ENCODE measurements at regions not wholly inside any gene's neighbourhood (a gene's known extent, or its start where the extent isn't known, plus 50 kb on each side); places are given as distances from the start of the nearest gene placed in this dataset.

DNA sequence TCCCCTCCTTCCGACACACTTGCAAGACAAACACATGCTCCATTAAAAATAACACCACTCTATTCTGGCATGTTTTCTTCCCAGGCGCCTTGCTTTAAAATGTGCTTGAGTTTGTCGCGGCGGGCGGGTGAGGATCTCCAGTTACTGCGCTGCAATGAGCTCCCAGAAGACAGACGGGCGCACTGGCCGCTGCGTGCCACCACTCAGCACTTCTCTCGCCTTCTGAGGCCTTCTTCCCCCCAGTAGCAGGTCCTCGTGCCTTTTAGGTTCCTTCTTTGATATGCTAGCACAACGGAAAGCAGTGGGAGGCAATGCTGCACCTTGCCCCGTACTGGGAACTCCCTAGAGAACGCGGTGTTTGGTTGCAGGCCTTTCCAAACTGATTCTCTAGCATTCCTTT, 279.5 kb upstream of the NR5A2 start:
- Mint-ChIP-seq H3K4me3 (no peak overlapping the region), H3K9me3 (no peaks in the 10 kb centered on the region), H3K4me1 (ENCODE audit: low read depth) (no peaks in the 10 kb centered on the region), H3K27ac (no peak overlapping the region), H3K27me3 (ENCODE audit: low read depth) (no peaks in the 10 kb centered on the region), H3K36me3 (ENCODE audit: low read depth) (no peaks in the 10 kb centered on the region)

DNA sequence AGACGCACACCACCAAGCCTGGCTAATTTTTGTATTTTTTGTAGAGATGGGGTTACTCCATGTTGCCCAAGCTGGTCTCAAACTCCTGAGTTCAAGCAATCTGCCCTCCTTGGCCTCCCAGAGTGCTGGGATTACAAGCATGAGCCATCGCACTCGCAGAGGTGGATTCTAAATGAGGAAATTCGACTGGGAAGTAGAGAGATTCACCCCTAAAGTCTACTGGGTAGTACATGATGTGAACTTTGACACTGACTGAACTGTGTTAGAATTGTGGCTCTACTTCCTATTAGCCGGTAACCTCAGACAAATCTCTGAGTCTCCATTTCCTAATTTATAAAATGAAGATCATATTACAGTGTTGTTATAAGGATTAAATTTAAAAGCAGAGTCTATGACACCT, 276.0 kb upstream of the NR5A2 start:
- H3K27me3 Mint-ChIP-seq (ENCODE audit: low read depth): peaks cover 5% of the 10 kb centered on the region
- H3K4me3 Mint-ChIP-seq: no peak overlapping the region
- no peaks in the 10 kb centered on the region for H3K4me1 Mint-ChIP-seq (ENCODE audit: low read depth)
- H3K36me3 Mint-ChIP-seq (ENCODE audit: low read depth): no peaks in the 10 kb centered on the region
- H3K9me3 Mint-ChIP-seq: no peaks in the 10 kb centered on the region
- no peak overlapping the region for H3K27ac Mint-ChIP-seq

DNA sequence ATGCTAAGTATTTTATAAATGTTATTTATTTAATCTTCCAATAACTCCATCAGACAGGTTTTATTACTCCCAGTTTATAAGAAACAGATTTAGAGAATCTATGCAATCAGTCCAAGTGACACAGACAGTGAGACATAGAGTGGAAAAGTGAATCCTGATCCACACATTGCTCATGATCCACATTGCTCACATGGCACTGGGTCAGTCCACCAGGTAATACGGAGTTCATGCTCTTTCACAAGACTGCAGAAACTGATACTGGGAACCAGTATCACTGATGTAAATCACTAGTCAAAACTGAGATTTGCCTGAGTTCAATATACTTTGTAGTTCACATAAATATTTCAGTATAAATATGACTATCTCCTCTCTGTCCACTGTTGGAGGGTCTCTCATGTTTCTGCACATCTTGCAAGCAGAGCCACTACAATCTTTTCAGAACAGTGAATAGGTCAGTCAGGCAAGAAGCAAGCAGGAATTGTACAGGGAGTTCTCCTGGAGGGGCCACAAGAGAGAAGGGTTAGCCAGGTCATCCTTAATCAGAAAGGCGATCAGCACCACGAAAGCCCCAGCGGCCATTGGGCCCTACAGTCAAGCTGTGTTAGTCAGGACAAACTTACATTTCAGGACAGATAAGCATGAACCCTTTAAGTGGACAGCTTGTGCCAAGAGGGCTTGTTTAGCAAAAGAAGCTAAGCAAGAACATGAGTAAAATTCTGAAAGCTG, 275.4 kb upstream of the NR5A2 start:
- H3K9me3 Mint-ChIP-seq: no peaks in the 10 kb centered on the region
- H3K36me3 Mint-ChIP-seq (ENCODE audit: low read depth): no peaks in the 10 kb centered on the region
- H3K27ac Mint-ChIP-seq: no peak overlapping the region
- no peak overlapping the region for H3K4me3 Mint-ChIP-seq
- H3K27me3 Mint-ChIP-seq (ENCODE audit: low read depth): peaks cover 5% of the 10 kb centered on the region
- H3K4me1 Mint-ChIP-seq (ENCODE audit: low read depth): no peaks in the 10 kb centered on the region

DNA sequence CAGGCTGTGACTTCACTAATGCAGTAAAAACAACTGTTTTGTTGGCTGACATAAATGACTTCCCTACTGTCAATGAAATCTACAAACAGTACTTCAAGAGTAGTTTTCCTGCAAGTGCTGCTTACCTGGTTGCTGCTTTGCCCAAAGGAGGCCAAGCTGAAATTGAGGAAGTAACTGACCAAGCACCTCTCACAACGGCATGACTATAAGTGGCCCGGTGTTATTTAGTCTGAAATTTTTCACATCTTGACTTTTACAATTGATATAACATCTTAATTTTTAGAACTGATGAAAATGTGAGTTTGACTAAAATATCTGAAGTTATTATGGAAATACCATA, 274.9 kb upstream of the NR5A2 start:
- peaks cover 5% of the 10 kb centered on the region for H3K27me3 Mint-ChIP-seq (ENCODE audit: low read depth)
- H3K4me3 Mint-ChIP-seq: no peak overlapping the region
- no peak overlapping the region for H3K27ac Mint-ChIP-seq
- H3K36me3 Mint-ChIP-seq (ENCODE audit: low read depth): no peaks in the 10 kb centered on the region
- H3K9me3 Mint-ChIP-seq: no peaks in the 10 kb centered on the region
- H3K4me1 Mint-ChIP-seq (ENCODE audit: low read depth): no peaks in the 10 kb centered on the region

DNA sequence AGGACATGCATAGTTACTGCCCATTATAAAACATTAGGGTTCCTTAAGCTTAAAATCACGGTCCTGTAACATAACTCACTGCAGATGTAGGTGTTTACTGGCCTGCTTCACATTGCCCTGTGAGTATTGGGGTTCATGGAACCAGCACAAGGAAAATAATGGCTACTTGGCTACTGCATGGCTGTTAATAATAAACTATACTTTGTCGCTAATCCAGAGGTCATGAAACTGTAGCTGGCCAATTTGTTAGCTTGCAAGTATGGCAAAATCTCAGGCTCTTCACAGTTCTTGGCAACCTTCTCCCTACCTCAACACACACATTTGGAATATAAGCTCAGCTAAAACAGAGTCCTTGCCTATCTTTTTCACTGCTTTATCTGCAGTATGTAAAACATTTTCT, 274.0 kb upstream of the NR5A2 start:
- Mint-ChIP-seq H3K27me3 (ENCODE audit: low read depth) (peaks cover 5% of the 10 kb centered on the region), H3K9me3 (no peaks in the 10 kb centered on the region), H3K4me3 (no peak overlapping the region), H3K36me3 (ENCODE audit: low read depth) (no peaks in the 10 kb centered on the region), H3K27ac (no peak overlapping the region), H3K4me1 (ENCODE audit: low read depth) (no peaks in the 10 kb centered on the region)

DNA sequence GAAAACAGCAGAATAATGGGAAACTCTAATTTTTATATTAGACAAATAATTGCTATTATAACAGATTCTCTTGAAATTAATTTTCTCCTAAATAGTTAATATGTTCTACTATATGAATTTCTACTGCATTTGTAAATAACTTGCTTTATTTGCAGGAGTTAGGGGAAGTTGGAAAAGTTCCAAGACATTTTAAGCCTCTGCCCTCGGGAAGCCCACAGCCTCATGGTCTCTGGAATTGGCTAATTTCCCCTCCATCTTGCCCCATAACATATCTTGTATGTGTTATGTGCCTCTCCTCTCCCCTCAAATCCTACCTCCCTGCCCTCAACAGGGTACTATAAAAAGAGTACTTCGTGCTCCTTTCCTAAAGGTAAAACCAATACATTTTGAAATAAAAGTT, 271.4 kb upstream of the NR5A2 start:
- Mint-ChIP-seq H3K4me1 (ENCODE audit: low read depth) (no peaks in the 10 kb centered on the region), H3K4me3 (no peak overlapping the region), H3K27me3 (ENCODE audit: low read depth) (peaks cover 10% of the 10 kb centered on the region), H3K36me3 (ENCODE audit: low read depth) (no peaks in the 10 kb centered on the region), H3K9me3 (no peaks in the 10 kb centered on the region), H3K27ac (no peak overlapping the region)

DNA sequence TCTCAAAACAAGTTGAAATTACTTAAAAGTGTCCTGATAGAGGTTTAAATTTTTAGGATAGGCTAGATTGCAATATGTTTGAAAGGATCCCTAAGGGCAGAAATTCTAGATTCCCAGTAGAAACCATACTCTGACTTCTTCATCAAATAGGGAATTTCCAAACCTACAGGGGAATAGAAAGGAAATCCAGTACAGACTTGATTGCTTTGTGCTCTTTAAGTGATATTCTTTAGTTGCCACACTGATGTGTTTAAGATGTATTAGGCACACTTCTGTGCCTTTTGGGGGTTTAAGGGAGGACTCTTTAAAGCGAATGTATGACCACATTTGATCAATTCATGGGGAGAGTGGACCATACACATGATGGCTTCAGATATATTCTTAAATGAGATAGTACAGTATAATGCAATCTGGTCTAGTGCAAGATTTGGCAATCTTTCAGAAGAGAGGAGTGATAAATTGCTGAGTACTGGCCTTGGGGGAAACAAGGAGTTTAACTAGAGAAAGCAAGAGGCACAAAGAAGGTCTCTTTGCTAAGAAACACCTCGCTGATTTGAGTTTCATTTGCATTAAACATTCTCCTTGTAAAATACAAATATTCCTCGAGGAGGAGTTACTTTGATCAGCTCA, 268.8 kb upstream of the NR5A2 start:
- Mint-ChIP-seq H3K36me3 (ENCODE audit: low read depth) (no peaks in the 10 kb centered on the region), H3K4me3 (no peak overlapping the region), H3K9me3 (no peaks in the 10 kb centered on the region), H3K27ac (no peak overlapping the region), H3K27me3 (ENCODE audit: low read depth) (peaks cover 10% of the 10 kb centered on the region), H3K4me1 (ENCODE audit: low read depth) (no peaks in the 10 kb centered on the region)

DNA sequence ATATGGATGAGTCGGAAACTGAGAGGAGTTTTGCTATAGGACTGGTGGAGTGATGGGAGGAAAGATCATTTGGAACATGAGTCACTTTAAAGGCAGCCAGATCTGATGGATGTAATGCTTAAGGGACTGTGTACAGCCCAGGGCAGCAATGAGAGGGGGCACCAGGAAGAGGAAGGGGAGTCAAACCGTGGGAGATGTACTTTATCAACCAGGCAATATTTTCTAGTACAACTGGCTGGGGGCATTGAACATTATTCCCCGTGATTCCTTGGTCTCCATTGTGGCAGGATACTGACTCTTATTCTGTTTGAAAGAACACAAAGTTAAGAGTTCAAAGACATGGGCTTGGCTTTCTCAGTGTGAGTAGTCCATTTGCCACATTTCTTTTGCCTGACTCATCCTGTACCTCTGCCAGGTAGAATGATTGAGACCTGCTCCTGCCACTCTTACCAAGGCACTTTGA, 268.2 kb upstream of the NR5A2 start:
- Mint-ChIP-seq H3K4me3 (no peak overlapping the region), H3K27ac (no peak overlapping the region), H3K27me3 (ENCODE audit: low read depth) (peaks cover 10% of the 10 kb centered on the region), H3K36me3 (ENCODE audit: low read depth) (no peaks in the 10 kb centered on the region), H3K4me1 (ENCODE audit: low read depth) (no peaks in the 10 kb centered on the region), H3K9me3 (no peaks in the 10 kb centered on the region)

DNA sequence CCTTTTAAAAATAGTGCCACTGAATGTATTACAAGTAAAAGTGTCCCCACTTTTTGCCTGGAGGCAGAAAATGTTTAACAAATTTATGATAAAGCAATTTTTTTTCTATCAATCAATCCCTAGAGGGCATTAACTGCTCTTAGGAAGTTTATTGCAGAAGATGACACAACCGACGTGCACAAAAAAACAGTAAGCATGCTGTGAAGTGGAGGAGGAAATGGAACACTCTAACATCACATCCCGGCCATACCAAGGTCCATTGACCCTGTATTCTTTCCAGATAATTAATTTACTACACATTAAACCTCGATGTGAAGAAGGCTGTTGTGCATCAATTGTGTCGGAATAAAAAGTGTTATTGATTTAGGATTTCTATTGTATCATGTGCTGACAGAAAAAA, 264.9 kb upstream of the NR5A2 start:
- H3K27ac Mint-ChIP-seq: no peak overlapping the region

DNA sequence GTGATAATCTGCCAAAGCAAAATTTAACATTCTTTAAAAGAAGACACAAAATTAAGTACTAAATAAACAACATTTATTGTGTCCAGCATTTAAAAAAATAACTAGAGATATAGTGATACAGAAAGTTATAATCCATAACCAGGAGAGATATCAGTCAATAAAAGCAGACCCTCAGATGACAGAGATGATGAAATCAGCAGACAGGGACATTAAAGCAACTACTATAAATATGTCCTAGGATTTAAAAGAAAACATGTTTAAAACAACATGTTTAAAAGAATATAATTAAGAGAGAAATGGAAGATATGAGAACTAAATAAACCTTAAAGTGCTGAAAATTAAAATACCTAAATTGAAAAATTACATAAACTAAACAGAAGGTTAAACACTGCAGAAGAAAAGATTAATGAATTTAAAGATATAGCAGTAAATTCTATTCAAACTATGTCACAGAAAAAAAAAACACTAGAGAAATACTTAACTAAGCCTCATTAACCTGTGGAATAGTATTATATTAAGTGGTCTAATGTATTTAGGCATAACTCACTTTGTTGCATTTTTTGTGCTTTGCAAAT, 261.2 kb upstream of the NR5A2 start:
- Mint-ChIP-seq H3K4me1 (ENCODE audit: low read depth) (no peaks in the 10 kb centered on the region), H3K27me3 (ENCODE audit: low read depth) (no peaks in the 10 kb centered on the region), H3K4me3 (no peak overlapping the region), H3K27ac (no peak overlapping the region), H3K9me3 (peaks cover 10% of the 10 kb centered on the region), H3K36me3 (ENCODE audit: low read depth) (no peaks in the 10 kb centered on the region)

More for the DNA sequence above, 264.9 kb upstream of the NR5A2 start:
- Mint-ChIP-seq H3K36me3 (ENCODE audit: low read depth) (no peaks in the 10 kb centered on the region), H3K9me3 (peaks cover 7% of the 10 kb centered on the region), H3K4me1 (ENCODE audit: low read depth) (no peaks in the 10 kb centered on the region), H3K27me3 (ENCODE audit: low read depth) (peaks cover 5% of the 10 kb centered on the region), H3K4me3 (no peak overlapping the region)

DNA sequence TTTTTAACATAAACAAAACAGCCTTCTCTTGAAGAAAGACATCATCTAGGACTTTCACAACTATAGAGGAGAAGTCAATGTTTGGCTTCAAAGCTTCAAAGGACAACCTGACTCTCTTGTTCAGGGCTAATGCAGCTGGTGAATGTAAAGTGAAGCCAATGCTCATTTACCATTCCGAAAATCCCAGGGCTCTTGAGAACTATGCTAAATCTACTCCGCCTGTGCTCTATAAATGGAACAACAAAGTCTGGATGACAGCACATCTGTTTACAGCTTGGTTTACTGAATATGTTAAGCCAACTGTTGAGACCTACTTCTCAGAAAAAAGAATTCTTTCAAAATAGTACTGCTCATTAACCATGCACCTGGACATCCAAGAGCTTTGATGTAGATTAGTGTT, 259.8 kb upstream of the NR5A2 start:
- Mint-ChIP-seq H3K27me3 (ENCODE audit: low read depth) (no peaks in the 10 kb centered on the region), H3K4me3 (no peak overlapping the region), H3K27ac (no peak overlapping the region), H3K4me1 (ENCODE audit: low read depth) (no peaks in the 10 kb centered on the region), H3K9me3 (peaks cover 10% of the 10 kb centered on the region), H3K36me3 (ENCODE audit: low read depth) (no peaks in the 10 kb centered on the region)

DNA sequence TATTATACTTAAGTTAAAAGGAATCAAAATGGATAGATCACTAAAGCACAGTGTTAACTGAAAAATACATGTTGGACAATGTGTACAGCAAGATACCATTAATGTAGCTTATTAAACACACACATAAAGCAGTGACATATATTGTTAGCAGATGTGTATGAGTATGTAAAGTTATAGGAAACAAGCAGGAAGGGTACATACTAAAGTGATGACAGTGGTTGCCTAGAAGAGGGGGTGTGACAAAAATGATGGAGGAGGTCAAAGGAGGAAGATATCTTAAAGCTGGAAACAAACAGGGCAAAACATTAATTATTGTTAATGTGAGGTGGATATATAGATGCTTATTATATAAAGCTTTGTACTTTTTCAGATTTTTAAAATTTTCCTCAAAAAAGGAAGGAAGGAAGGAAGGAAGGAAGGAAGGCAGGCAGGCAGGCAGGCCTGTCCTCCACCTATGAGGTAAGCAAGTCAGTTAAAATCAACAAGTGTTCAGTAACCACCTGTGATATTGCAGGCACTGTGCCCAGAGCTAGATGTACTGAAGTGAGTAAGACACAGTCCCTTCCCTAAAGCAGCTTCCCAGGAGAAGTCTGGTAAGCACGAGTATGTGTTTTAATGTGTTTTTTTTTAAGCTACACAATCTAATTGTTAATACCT, 252.9 kb upstream of the NR5A2 start:
- Mint-ChIP-seq H3K4me1 (ENCODE audit: low read depth) (no peaks in the 10 kb centered on the region), H3K4me3 (no peak overlapping the region), H3K27ac (no peak overlapping the region), H3K27me3 (ENCODE audit: low read depth) (no peaks in the 10 kb centered on the region), H3K9me3 (no peaks in the 10 kb centered on the region), H3K36me3 (ENCODE audit: low read depth) (no peaks in the 10 kb centered on the region)

DNA sequence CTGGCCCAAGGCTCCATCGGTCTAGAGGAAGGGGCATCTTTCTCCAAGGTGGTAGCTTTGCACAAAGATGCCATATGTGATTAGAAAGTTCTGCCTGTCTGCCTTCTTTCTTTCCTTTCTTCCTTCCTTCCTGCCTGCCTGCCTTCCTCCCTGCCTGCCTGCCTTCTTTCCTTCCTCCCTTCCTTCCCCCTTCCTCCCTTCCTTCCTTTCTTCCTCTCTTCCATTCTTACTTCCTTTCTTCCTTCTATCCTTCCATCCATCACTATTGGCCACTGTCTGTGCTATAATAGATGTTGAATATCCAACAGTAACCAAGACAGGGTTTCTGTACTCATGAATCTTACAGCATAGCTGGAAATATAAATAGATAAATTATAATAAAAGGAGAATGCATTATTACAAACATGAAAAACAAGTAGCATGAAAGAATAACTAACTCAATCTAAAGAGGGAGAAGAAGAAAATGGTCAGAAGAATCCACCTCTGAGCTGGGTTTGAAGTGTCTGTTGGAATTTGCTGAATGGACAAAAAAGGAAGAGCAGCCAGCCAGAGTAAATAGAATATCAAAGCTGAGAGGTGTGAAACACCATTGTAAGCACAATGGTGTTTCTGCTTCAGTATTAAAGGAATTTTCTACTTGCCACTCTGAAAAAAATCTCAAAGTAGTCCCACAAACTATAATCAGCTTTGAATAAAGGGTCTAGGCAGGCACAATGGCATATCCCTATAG, 250.6 kb upstream of the NR5A2 start:
- no peaks in the 10 kb centered on the region for H3K27me3 Mint-ChIP-seq (ENCODE audit: low read depth)
- no peaks in the 10 kb centered on the region for H3K9me3 Mint-ChIP-seq
- H3K4me1 Mint-ChIP-seq (ENCODE audit: low read depth): no peaks in the 10 kb centered on the region
- no peak overlapping the region for H3K4me3 Mint-ChIP-seq
- no peak overlapping the region for H3K27ac Mint-ChIP-seq
- no peaks in the 10 kb centered on the region for H3K36me3 Mint-ChIP-seq (ENCODE audit: low read depth)

DNA sequence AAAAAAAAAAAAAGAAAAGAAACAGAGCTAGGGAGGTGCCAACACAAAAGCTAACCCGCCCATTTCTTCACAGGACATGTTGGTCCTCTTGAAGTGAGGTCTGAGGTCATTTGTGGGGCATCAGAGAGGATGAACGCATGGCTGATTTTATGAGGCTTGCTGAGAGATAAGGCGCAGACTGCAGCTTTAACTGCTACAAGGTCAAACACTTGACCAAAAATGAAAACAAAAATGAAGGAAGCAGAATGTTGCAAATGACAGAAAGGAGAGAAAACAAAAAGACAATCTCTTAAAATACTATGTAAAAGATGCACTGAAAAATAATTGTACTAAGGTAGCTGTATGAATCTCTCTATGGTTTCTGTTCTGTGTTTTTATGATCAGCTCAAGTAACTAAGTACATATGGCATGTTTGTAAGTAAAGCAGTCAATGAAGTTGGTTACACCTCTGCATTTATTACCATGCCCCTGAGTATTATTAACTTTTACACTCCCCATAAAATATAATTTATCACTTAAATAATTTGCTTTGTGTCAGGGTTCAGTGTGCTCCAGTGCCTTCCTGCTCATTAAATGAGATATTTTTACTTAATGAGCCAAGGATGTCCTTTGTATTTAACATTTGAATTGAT, 249.1 kb upstream of the NR5A2 start:
- Mint-ChIP-seq H3K27me3 (ENCODE audit: low read depth) (no peaks in the 10 kb centered on the region), H3K4me3 (no peak overlapping the region), H3K4me1 (ENCODE audit: low read depth) (no peaks in the 10 kb centered on the region), H3K36me3 (ENCODE audit: low read depth) (no peaks in the 10 kb centered on the region), H3K9me3 (no peaks in the 10 kb centered on the region), H3K27ac (no peak overlapping the region)
